SK-N-SH treated with all-trans-retinoic acid at 6 μM for 48 hours (cell line): ENCODE measurements at regions not wholly inside any gene's neighbourhood (a gene's known extent, or its start where the extent isn't known, plus 50 kb on each side); places are given as distances from the start of the nearest gene placed in this dataset.
A peak's percentile ranks its signal among the peaks of the same experiment; 100 is the strongest.
"Not testable (repeated sequence)": the region's sequence is repeated elsewhere in the genome, so short reads cannot be mapped to it uniquely, and the experiment has no call there.

Experiments
- ATAC-seq: fragments of 200-7000 bp; cut with Tn5 transposase; 3 replicates; pipeline ENCODE4 v1.9.1; 2020; ENCODE audit warnings: mild to moderate bottlenecking, moderate library complexity
- ARNTL ChIP-seq: fragments of 450-650 bp; formaldehyde crosslinking; IDR thresholded peaks from 2 replicates; pipeline ENCODE4 v1.5.0; 2020; ENCODE audit warnings: low read depth, mild to moderate bottlenecking, moderate library complexity, borderline replicate concordance
- BACH2 ChIP-seq: fragments of 250-450 bp; sonication (Bioruptor Pico); IDR thresholded peaks from 2 replicates; pipeline ENCODE4 v1.9.0; 2021; ENCODE audit warnings: mild to moderate bottlenecking, borderline replicate concordance
- CREB5 ChIP-seq: fragments of 250-450 bp; sonication (Bioruptor Pico); IDR thresholded peaks from 2 replicates; pipeline ENCODE4 v1.5.1; 2020; ENCODE audit warnings: low read depth, mild to moderate bottlenecking, moderate library complexity
- CSDC2 ChIP-seq: fragments of 250-450 bp; sonication (Bioruptor Pico); IDR thresholded peaks from 2 replicates; pipeline ENCODE4 v1.5.0; 2020; ENCODE audit warnings: mild to moderate bottlenecking, moderate library complexity
- ESRRG ChIP-seq: fragments of 250-450 bp; sonication (Bioruptor Pico); IDR thresholded peaks from 2 replicates; pipeline ENCODE4 v1.6.1; 2021; ENCODE audit warnings: mild to moderate bottlenecking
- GLIS3 ChIP-seq: fragments of 250-450 bp; sonication (Bioruptor Pico); IDR thresholded peaks from 2 replicates; pipeline ENCODE4 v1.5.0; 2020; ENCODE audit warnings: mild to moderate bottlenecking, moderate library complexity
- OSR1 ChIP-seq: fragments of 250-450 bp; sonication (Bioruptor Pico); IDR thresholded peaks from 2 replicates; pipeline ENCODE4 v1.8.0; 2022; ENCODE audit warnings: moderate library complexity, mild to moderate bottlenecking, inconsistent platforms
- PPARA ChIP-seq: fragments of 250-450 bp; sonication (Bioruptor Pico); IDR thresholded peaks from 2 replicates; pipeline ENCODE4 v1.5.0; 2020; ENCODE audit warnings: mild to moderate bottlenecking, borderline replicate concordance
- RARB ChIP-seq: fragments of 250-450 bp; sonication (Bioruptor Pico); IDR thresholded peaks from 2 replicates; pipeline ENCODE4 v1.8.0; 2021; ENCODE audit warnings: mild to moderate bottlenecking, moderate library complexity
- SNAI2 ChIP-seq: fragments of 250-450 bp; sonication (Bioruptor Pico); IDR thresholded peaks from 2 replicates; pipeline ENCODE4 v1.5.0; 2020; ENCODE audit warnings: mild to moderate bottlenecking, moderate library complexity
- TCF4 ChIP-seq: fragments of 250-450 bp; sonication (Bioruptor Pico); IDR thresholded peaks from 2 replicates; pipeline ENCODE4 v1.8.0; 2021; ENCODE audit warnings: mild to moderate bottlenecking, moderate library complexity, borderline replicate concordance
- TOX ChIP-seq: fragments of 250-450 bp; sonication (Bioruptor Pico); IDR thresholded peaks from 2 replicates; pipeline ENCODE4 v1.8.0; 2021; ENCODE audit warnings: mild to moderate bottlenecking, moderate library complexity, borderline replicate concordance
- ZC3H10 ChIP-seq: fragments of 250-450 bp; sonication (Bioruptor Pico); IDR thresholded peaks from 2 replicates; pipeline ENCODE4 v1.5.1; 2021; ENCODE audit warnings: mild to moderate bottlenecking, moderate library complexity
- ZFP3 ChIP-seq: fragments of 250-450 bp; sonication (Bioruptor Pico); IDR thresholded peaks from 2 replicates; pipeline ENCODE4 v1.5.0; 2020; ENCODE audit warnings: mild to moderate bottlenecking, moderate library complexity
- ZFP30 ChIP-seq: fragments of 450-650 bp; formaldehyde crosslinking; IDR thresholded peaks from 2 replicates; pipeline ENCODE4 v1.5.0; 2022; ENCODE audit warnings: mild to moderate bottlenecking, moderate library complexity
- ZNF565 ChIP-seq: fragments of 450-650 bp; formaldehyde crosslinking; conservative IDR thresholded peaks from 2 replicates; pipeline ENCODE4 v1.5.0; 2020; ENCODE audit warnings: low read depth, mild to moderate bottlenecking, moderate library complexity
- ZNF70 ChIP-seq: fragments of 450-650 bp; formaldehyde crosslinking; IDR thresholded peaks from 2 replicates; pipeline ENCODE4 v1.5.0; 2020; ENCODE audit warnings: mild to moderate bottlenecking, moderate library complexity
- TF ChIP-seq, protein P1 (sequence below): fragments of 250-450 bp; sonication (Bioruptor Pico); IDR thresholded peaks from 2 replicates; pipeline ENCODE4 v1.8.0; 2020; ENCODE audit warnings: mild to moderate bottlenecking, moderate library complexity, borderline replicate concordance
- TF ChIP-seq, protein P2 (sequence below): fragments of 250-450 bp; sonication (Bioruptor Pico); IDR thresholded peaks from 2 replicates; pipeline ENCODE4 v1.5.1; 2021; ENCODE audit warnings: mild to moderate bottlenecking, moderate library complexity
- TF ChIP-seq, protein P3 (sequence below): fragments of 250-450 bp; sonication (Bioruptor Pico); IDR thresholded peaks from 2 replicates; pipeline ENCODE4 v1.8.0; 2021; ENCODE audit warnings: low read depth, mild to moderate bottlenecking, moderate library complexity, borderline replicate concordance

GRCh38 chr6:130615816-130616215, 211.4 kb upstream of the SMLR1 start:
- no peak for TF ChIP-seq ESRRG (CRISPR knock-in tag)
- TF ChIP-seq RARB = no peak
- TF ChIP-seq ZFP3 (CRISPR knock-in tag) = no peak
- no peak for TF ChIP-seq BACH2
- TF ChIP-seq, protein P1, sequence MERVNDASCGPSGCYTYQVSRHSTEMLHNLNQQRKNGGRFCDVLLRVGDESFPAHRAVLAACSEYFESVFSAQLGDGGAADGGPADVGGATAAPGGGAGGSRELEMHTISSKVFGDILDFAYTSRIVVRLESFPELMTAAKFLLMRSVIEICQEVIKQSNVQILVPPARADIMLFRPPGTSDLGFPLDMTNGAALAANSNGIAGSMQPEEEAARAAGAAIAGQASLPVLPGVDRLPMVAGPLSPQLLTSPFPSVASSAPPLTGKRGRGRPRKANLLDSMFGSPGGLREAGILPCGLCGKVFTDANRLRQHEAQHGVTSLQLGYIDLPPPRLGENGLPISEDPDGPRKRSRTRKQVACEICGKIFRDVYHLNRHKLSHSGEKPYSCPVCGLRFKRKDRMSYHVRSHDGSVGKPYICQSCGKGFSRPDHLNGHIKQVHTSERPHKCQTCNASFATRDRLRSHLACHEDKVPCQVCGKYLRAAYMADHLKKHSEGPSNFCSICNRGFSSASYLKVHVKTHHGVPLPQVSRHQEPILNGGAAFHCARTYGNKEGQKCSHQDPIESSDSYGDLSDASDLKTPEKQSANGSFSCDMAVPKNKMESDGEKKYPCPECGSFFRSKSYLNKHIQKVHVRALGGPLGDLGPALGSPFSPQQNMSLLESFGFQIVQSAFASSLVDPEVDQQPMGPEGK (CRISPR knock-in tag) = no peak
- no peak for TF ChIP-seq PPARA (CRISPR knock-in tag)
- TF ChIP-seq, protein P2, sequence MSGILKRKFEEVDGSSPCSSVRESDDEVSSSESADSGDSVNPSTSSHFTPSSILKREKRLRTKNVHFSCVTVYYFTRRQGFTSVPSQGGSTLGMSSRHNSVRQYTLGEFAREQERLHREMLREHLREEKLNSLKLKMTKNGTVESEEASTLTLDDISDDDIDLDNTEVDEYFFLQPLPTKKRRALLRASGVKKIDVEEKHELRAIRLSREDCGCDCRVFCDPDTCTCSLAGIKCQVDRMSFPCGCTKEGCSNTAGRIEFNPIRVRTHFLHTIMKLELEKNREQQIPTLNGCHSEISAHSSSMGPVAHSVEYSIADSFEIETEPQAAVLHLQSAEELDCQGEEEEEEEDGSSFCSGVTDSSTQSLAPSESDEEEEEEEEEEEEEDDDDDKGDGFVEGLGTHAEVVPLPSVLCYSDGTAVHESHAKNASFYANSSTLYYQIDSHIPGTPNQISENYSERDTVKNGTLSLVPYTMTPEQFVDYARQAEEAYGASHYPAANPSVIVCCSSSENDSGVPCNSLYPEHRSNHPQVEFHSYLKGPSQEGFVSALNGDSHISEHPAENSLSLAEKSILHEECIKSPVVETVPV = no peak
- no peak for TF ChIP-seq ZNF565 (CRISPR knock-in tag)
- no peak for TF ChIP-seq GLIS3 (CRISPR knock-in tag)
- no peak for TF ChIP-seq ZC3H10
- no peak for TF ChIP-seq CREB5 (CRISPR knock-in tag)
- 0 out of 3 replicates have a peak, but pooled peaks have one; percentile 16 for ATAC-seq

- TF ChIP-seq CSDC2 (CRISPR knock-in tag) (no peak), CREB5 (CRISPR knock-in tag) (no peak)
- ATAC-seq = no peak
These were observed 209.5 kb upstream of the SMLR1 start for GRCh38 chr6:130617658-130618057.

DNA sequence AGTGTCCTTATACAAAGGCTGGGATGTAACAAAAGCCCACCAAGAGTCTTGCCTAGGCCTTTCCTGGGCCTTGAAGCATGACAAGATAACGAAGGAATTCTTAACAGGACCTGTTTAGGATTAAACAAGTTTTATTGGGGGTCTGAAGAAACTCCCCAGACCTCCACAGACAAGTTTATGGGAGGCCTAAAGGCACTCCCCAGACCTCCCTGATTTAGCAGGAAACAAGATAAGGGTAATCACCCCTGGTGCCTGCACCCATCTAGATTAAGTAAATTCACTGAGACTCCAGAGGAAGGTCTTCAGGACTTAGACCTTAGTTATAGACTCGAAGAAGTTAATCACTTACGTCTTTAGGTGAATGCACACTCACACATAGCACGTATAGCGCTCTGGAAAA, 208.4 kb upstream of the SMLR1 start:
- not testable (repeated sequence) for ATAC-seq

- ATAC-seq = peak; percentile 85
- no peak for TF ChIP-seq ZNF70 (CRISPR knock-in tag)
- no peak; the same call in 1 of the 2 replicates for TF ChIP-seq TOX (CRISPR knock-in tag)
- no peak for TF ChIP-seq ZFP30
- TF ChIP-seq, protein P3, sequence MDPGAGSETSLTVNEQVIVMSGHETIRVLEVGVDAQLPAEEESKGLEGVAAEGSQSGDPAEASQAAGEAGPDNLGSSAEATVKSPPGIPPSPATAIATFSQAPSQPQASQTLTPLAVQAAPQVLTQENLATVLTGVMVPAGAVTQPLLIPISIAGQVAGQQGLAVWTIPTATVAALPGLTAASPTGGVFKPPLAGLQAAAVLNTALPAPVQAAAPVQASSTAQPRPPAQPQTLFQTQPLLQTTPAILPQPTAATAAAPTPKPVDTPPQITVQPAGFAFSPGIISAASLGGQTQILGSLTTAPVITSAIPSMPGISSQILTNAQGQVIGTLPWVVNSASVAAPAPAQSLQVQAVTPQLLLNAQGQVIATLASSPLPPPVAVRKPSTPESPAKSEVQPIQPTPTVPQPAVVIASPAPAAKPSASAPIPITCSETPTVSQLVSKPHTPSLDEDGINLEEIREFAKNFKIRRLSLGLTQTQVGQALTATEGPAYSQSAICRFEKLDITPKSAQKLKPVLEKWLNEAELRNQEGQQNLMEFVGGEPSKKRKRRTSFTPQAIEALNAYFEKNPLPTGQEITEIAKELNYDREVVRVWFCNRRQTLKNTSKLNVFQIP (CRISPR knock-in tag) = no peak
- no peak for TF ChIP-seq TCF4 (CRISPR knock-in tag)
- no peak for TF ChIP-seq GLIS3 (CRISPR knock-in tag)
- TF ChIP-seq BACH2 = no peak
- TF ChIP-seq SNAI2 (CRISPR knock-in tag) = no peak
- TF ChIP-seq RARB = no peak
- no peak for TF ChIP-seq PPARA (CRISPR knock-in tag)
- no peak for TF ChIP-seq CREB5 (CRISPR knock-in tag)
- TF ChIP-seq ZC3H10 = no peak
- TF ChIP-seq, protein P2 = no peak
- TF ChIP-seq ZNF565 (CRISPR knock-in tag) = no peak
- TF ChIP-seq OSR1 = no peak
- TF ChIP-seq, protein P1 (CRISPR knock-in tag) = no peak
- no peak for TF ChIP-seq ARNTL
- TF ChIP-seq ZFP3 (CRISPR knock-in tag) = no peak
These were observed 206.8 kb upstream of the SMLR1 start for GRCh38 chr6:130620338-130620781.
